Upper lobe of left lung (tissue), 4 donors: ENCODE measurements at regions not wholly inside any gene's neighbourhood (a gene's known extent, or its start where the extent isn't known, plus 50 kb on each side); places are given as distances from the start of the nearest gene placed in this dataset.

Experiments
- CTCF ChIP-seq, 6 experiments: fragments of 450-650 bp in 4 of 6; fragments of 200-600 bp in 2 of 6; sonication (generic) in 2 of 6; IDR thresholded peaks; one replicate each; pipeline ENCODE4 v1.5.1; 2016 to 2019; ENCODE audit warnings: antibody characterized with exemption in 6 of 6
- POLR2A ChIP-seq, 4 donors: fragments of 450-650 bp; IDR thresholded peaks; one replicate each; pipeline ENCODE4 v1.5.1; 2016 to 2017; ENCODE audit warnings: antibody characterized with exemption in 4 of 4, mild to moderate bottlenecking in 2 of 4
- POLR2AphosphoS5 ChIP-seq, 2 donors: sonication (generic); formaldehyde crosslinking; IDR thresholded peaks; one replicate each; pipeline ENCODE4 v1.5.1; 2017; ENCODE audit warnings: antibody characterized with exemption in 2 of 2

- TF ChIP-seq CTCF (IDR thresholded peaks at IDR 0.05): no peak
- no peak for TF ChIP-seq POLR2AphosphoS5 (IDR thresholded peaks at IDR 0.05)
- TF ChIP-seq POLR2A (IDR thresholded peaks at IDR 0.05): no peak
Observed at GRCh38 chr6:141351721-141352120, 781.0 kb upstream of the GJE1 start.
